ENCODE measurements at regions not wholly inside any gene's neighbourhood (a gene's known extent, or its start where the extent isn't known, plus 50 kb on each side); places are given as distances from the start of the nearest gene placed in this dataset.
"Not testable (repeated sequence)": the region's sequence is repeated elsewhere in the genome, so short reads cannot be mapped to it uniquely, and the experiment has no call there.

DNA sequence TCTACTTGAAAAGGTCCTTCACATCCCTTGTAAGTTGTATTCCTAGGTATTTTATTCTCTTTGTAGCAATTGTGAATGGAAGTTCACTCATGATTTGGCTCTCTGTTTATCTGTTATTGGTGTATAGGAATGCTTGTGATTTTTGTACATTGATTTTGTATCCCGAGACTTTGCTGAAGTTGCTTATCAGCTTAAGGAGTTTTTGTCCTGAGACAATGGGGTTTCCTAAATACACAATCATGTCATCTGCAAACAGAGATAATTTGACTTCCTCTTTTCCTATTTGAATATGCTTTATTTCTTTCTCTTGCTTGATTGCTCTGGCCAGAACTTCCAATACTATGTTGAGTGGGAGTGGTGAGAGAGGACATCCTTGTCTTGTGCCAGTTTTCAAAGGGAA is 69.8 kb upstream of the MYRIP start:
- FAIRE-seq; DNase-seq (ENCODE audit: insufficient read length, low spot score): not testable (repeated sequence)

DNA sequence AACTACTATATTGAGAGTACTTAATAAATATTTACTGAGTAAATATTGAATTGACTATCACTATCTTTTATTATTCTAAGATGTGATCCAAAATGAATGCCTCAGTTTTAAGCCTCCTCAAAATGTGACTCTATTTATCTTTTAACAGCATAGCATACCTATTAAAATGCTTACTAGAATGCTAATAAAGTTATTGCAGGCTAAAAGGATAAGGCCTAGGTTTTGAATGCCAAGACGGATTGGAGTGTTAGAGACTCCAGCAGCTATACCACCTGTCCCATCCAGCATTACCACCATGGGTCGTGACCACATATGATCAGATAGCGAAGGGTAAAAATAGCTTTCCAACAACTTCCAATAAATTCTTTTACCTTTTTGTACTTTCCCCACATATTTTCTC is 64.7 kb upstream of the MYRIP start:
- no peak for DNase-seq (ENCODE audit: insufficient read length, low spot score)
- no peak for FAIRE-seq

DNA sequence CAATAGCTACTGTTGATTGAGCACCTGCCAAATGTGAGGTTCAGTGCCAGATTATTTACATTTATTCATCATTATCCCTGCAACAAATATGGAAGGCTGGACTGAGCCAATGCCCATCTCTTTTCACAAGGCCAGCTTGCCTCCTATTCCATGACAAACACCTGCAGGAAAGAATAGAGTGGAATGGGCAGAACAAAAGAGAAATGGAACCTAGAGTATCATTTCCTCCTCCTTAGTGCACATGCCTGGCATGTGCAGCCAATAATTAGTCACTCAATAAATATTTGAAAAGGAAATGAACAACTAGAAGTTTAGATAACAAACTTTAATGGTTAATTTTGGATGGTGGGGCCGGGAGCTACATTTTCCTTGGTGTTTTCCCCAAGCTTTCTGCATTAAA is 61.4 kb upstream of the MYRIP start:
- FAIRE-seq (no peak), DNase-seq (ENCODE audit: insufficient read length, low spot score) (no peak)

DNA sequence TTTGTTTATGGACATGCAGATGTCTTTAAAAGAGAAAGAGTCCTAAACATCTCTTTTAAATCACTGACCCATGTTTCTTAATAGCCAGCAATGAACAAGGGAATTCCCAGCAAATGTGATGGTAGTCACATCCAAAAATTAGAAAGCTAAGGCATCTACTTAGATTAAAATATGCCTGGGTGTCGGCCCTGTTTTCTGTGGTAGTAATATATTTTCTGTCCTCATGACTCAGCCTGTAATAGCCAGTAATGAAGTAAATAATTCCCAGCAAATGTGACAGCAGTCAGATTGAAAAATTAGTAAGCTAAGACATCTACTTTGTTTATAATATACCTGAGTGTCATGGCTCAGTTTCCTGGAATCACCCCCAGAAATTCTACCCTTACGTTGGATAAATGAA is 60.6 kb upstream of the MYRIP start:
- DNase-seq (ENCODE audit: insufficient read length, low spot score) (no peak), FAIRE-seq (no peak)

DNA sequence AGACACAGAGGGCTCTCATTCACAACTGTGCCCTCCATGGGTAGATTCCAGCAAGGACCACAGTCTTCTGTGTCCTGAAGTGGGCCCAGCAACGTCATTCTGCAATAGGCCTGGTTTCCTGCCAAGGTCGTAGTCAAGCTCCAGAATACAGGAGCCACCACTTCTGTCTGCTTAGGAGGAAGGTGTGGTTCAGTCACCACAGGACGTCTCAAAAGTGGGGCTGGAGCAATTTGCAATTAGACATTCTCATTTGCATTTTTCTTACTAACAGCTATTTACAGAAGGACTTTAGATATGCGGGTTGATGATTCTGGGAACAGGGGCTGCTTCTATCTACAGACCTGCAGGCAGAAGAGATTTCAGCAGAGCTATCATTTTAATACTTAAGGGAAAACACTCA is 58.7 kb upstream of the MYRIP start:
- no peak for DNase-seq (ENCODE audit: insufficient read length, low spot score)
- FAIRE-seq: no peak

DNA sequence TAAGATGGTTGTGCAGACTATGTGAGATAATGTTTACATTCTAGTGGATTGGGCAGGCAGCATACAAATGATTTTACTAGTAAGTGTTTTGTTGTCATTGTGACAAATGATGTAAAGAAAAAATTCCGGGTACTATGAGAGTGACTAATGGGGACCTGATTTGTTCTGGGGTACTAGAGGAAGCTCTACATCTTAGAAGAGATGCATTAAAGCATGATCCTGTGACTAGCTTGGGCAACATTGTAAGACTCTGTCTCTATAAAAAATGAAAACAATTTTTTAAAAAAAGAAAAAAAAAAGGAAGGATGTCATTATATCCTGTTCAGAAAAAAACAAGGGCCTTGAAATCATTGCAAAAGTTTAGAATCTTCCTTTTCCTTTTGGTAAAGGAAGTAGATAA is 58.1 kb upstream of the MYRIP start:
- no peak for FAIRE-seq

DNA sequence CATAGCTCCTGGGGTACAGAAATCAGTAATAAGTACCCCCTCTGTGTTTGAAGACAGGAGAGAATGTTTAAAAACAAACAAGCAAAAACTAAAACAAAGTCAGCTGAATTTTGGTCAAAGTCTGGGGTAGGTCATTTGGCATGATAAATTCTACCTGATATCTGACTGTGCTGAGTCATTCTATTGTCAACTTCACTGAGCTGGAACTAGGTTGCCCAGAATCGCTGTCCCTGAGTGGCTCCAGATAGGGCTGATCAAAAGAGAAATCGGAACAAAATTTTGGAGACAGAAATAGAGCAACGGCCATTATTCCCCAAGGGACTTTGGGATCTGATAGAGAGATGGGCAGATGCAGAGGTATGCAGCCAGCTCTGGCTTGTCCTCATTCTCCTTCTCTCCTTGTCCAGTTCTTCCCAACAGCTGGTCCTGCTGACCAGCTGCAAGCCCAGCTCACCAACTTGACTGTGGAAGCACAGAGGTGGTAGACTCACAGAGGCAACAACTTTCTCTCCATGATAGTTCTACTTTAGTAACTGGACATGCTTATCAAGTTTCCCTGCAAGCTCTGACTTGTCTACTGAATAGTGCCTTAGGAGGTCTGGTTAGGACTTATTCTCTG is 57.3 kb upstream of the MYRIP start:
- FAIRE-seq (no peak), DNase-seq (ENCODE audit: insufficient read length, low spot score) (no peak)

More for the DNA sequence above, 58.1 kb upstream of the MYRIP start:
- DNase-seq (ENCODE audit: insufficient read length, low spot score): no peak

DNA sequence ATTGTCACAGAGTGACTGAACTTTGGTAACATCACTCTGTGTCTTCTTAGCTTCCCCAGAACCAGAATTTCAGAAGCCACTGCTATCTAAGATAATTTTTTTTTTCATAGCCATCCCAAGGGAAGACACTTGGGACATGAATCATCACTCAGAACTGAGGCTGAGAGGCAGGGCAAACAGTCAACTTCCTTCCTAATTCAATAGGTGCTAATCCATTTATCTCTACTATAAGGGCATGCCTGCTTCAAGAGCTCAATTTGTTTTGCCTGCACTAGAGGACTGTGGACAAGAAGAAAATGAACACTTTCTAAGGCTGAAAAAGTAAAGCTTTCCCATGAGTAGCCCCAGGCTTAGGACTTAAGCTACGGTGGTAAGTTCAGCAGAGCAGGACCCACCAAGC is 56.7 kb upstream of the MYRIP start:
- no peak for FAIRE-seq

DNA sequence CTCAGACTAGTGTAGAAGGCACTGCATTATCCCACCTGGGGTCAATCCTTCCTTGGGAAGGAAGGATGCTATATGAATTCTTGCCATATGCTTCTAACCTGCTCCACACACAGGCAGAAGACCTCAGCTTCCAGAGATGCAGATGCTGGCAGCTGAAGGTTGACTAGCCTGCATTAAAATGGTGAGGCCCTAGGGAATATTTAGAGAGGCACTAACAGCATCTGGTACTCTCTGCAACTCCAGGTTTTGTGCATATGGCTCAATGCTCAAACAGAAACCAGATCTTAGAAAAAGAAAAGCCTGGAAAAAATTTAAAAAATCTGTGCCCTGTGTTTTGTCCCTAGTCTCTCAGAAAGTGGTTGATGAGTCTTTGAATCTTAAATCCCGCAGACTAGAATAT is 56.0 kb upstream of the MYRIP start:
- DNase-seq (ENCODE audit: insufficient read length, low spot score) (no peak), FAIRE-seq (no peak)

More for the DNA sequence above, 56.7 kb upstream of the MYRIP start:
- DNase-seq (ENCODE audit: insufficient read length, low spot score): no peak

DNA sequence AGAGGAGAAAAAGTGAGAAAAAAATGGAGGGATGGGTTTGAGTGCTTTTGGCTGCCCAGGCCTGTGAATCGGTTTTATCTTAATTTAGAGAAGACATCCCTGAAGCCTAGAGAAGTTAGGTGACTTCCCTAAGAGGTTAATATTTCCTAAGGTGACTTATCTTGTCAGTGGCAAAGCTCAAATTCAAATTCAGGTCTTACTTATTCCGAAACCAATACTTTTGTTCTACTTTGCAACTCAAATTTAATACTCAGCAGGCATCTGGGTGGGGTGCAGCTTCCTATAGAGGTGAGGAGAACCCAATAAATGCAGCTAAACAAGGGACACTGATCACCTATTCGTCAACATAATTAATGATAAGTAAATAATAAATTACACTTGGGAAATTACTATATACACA is 54.9 kb upstream of the MYRIP start:
- FAIRE-seq (no peak), DNase-seq (ENCODE audit: insufficient read length, low spot score) (no peak)

DNA sequence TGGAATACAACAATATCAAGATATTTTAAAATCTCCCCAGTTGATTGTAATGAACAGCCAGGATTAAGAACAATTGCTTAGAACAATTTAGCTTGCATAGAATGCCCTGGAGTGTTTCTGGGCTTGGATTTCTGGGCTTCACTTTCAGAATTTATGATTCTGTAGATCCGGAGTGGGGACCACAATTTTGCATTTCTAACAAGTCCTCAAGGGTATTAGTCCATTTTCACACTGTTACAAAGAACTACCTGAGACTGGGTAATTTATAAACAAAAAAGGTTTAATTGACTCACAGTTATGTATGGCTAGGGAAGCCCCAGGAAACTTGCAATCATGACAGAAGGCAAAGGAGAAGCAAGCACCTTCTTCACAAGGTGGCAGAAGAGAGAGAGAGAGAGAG is 54.3 kb upstream of the MYRIP start:
- FAIRE-seq (no peak), DNase-seq (ENCODE audit: insufficient read length, low spot score) (no peak)

DNA sequence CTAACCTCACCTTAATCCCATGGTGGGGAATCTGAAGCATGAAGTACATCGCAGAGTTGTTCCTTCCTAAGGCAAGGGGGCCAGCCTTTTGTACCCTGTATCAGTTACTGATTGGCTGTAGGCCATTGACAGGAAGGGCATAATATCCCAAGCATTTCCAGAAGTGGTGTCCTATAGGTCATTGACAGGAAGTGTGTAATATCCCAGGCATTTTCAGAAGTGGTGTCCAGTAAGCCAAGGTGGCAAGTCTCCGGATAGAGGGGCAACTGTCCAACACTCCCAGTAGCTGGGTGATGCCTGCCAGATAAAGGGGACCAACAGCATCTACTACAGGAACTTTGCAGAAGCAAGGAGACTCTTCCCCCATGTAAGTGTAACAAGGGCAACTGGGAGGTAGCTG is 52.1 kb upstream of the MYRIP start:
- no peak for FAIRE-seq
- no peak for DNase-seq (ENCODE audit: insufficient read length, low spot score)

Measured in HTR-8/SVneo (cell line).